ENCODE measurements at regions not wholly inside any gene's neighbourhood (a gene's known extent, or its start where the extent isn't known, plus 50 kb on each side); places are given as distances from the start of the nearest gene placed in this dataset.

- Histone ChIP-seq H3F3A (ENCODE audit: insufficient read depth) (no peaks in the 10 kb centered on the region), H3K4me2 (ENCODE audit: low read depth, low read length, poor library complexity, severe bottlenecking) (no peak overlapping the region), H3K9me3 (ENCODE audit: insufficient read depth, low read length) (no peaks in the 10 kb centered on the region), H3K4me3 (ENCODE audit: insufficient read depth, low read length, poor library complexity, severe bottlenecking) (no peak overlapping the region), H3K9ac (ENCODE audit: low read length) (no peak overlapping the region), H3K79me2 (ENCODE audit: insufficient read depth, low read length) (no peaks in the 10 kb centered on the region), H3K27ac (ENCODE audit: low read depth, low read length) (no peak overlapping the region), H4K20me1 (ENCODE audit: low read depth, low read length) (no peaks in the 10 kb centered on the region), H3K36me3 (ENCODE audit: low read length) (no peaks in the 10 kb centered on the region), H3K27me3 (ENCODE audit: low read length) (no peaks in the 10 kb centered on the region), H2AFZ (ENCODE audit: low read depth, low read length, severe bottlenecking) (no peak overlapping the region), H3K9me2 (replicated peaks; ENCODE audit: insufficient read depth, low read length) (no peaks in the 10 kb centered on the region)
- no peak for TF ChIP-seq EZH2phosphoT487 (conservative IDR thresholded peaks at IDR 0.05; ENCODE audit: low read length)
- no peak for TF ChIP-seq CTCF (IDR thresholded peaks at IDR 0.05; ENCODE audit: insufficient read depth, low read length, poor library complexity, severe bottlenecking)
Observed at GRCh38 chr14:55891692-55892091, 226.5 kb upstream of the PELI2 start.

GRCh38 chr14:55892906-55893305, 225.3 kb upstream of the PELI2 start:
- Histone ChIP-seq H3K4me2 (ENCODE audit: low read depth, low read length, poor library complexity, severe bottlenecking) (no peak overlapping the region), H3K9me2 (replicated peaks; ENCODE audit: insufficient read depth, low read length) (no peaks in the 10 kb centered on the region), H3K79me2 (ENCODE audit: insufficient read depth, low read length) (no peaks in the 10 kb centered on the region), H2AFZ (ENCODE audit: low read depth, low read length, severe bottlenecking) (no peak overlapping the region), H3K36me3 (ENCODE audit: low read length) (no peaks in the 10 kb centered on the region), H3K9me3 (ENCODE audit: insufficient read depth, low read length) (no peaks in the 10 kb centered on the region), H3K9ac (ENCODE audit: low read length) (no peak overlapping the region), H3K4me3 (ENCODE audit: insufficient read depth, low read length, poor library complexity, severe bottlenecking) (no peak overlapping the region), H3K27ac (ENCODE audit: low read depth, low read length) (no peak overlapping the region), H4K20me1 (ENCODE audit: low read depth, low read length) (no peaks in the 10 kb centered on the region), H3F3A (ENCODE audit: insufficient read depth) (no peaks in the 10 kb centered on the region), H3K27me3 (ENCODE audit: low read length) (no peaks in the 10 kb centered on the region)
- no peak for TF ChIP-seq CTCF (IDR thresholded peaks at IDR 0.05; ENCODE audit: insufficient read depth, low read length, poor library complexity, severe bottlenecking)
- TF ChIP-seq EZH2phosphoT487 (conservative IDR thresholded peaks at IDR 0.05; ENCODE audit: low read length) = no peak

GRCh38 chr14:55893705-55894104, 224.5 kb upstream of the PELI2 start:
- Histone ChIP-seq H3K9me3 (ENCODE audit: insufficient read depth, low read length) (no peaks in the 10 kb centered on the region), H4K20me1 (ENCODE audit: low read depth, low read length) (no peaks in the 10 kb centered on the region), H3K4me3 (ENCODE audit: insufficient read depth, low read length, poor library complexity, severe bottlenecking) (no peak overlapping the region), H3K36me3 (ENCODE audit: low read length) (no peaks in the 10 kb centered on the region), H2AFZ (ENCODE audit: low read depth, low read length, severe bottlenecking) (no peak overlapping the region), H3F3A (ENCODE audit: insufficient read depth) (no peaks in the 10 kb centered on the region), H3K27ac (ENCODE audit: low read depth, low read length) (no peak overlapping the region), H3K9me2 (replicated peaks; ENCODE audit: insufficient read depth, low read length) (no peaks in the 10 kb centered on the region), H3K4me2 (ENCODE audit: low read depth, low read length, poor library complexity, severe bottlenecking) (no peak overlapping the region), H3K79me2 (ENCODE audit: insufficient read depth, low read length) (no peaks in the 10 kb centered on the region), H3K9ac (ENCODE audit: low read length) (no peak overlapping the region), H3K27me3 (ENCODE audit: low read length) (no peaks in the 10 kb centered on the region)
- no peak for TF ChIP-seq CTCF (IDR thresholded peaks at IDR 0.05; ENCODE audit: insufficient read depth, low read length, poor library complexity, severe bottlenecking)
- TF ChIP-seq EZH2phosphoT487 (conservative IDR thresholded peaks at IDR 0.05; ENCODE audit: low read length) = no peak

GRCh38 chr14:55897031-55897430, 221.2 kb upstream of the PELI2 start:
- H3K36me3 ChIP-seq (ENCODE audit: low read length) = no peaks in the 10 kb centered on the region
- H3F3A ChIP-seq (ENCODE audit: insufficient read depth) = no peaks in the 10 kb centered on the region
- no peak overlapping the region for H3K9ac ChIP-seq (ENCODE audit: low read length)
- no peak overlapping the region for H3K4me2 ChIP-seq (ENCODE audit: low read depth, low read length, poor library complexity, severe bottlenecking)
- H3K9me2 ChIP-seq (replicated peaks; ENCODE audit: insufficient read depth, low read length) = no peaks in the 10 kb centered on the region
- no peaks in the 10 kb centered on the region for H3K79me2 ChIP-seq (ENCODE audit: insufficient read depth, low read length)
- H3K4me3 ChIP-seq (ENCODE audit: insufficient read depth, low read length, poor library complexity, severe bottlenecking) = no peak overlapping the region
- H3K27me3 ChIP-seq (ENCODE audit: low read length) = no peaks in the 10 kb centered on the region
- no peak overlapping the region for H2AFZ ChIP-seq (ENCODE audit: low read depth, low read length, severe bottlenecking)
- H3K27ac ChIP-seq (ENCODE audit: low read depth, low read length) = no peak overlapping the region
- H4K20me1 ChIP-seq (ENCODE audit: low read depth, low read length) = no peaks in the 10 kb centered on the region
- TF ChIP-seq EZH2phosphoT487 (conservative IDR thresholded peaks at IDR 0.05; ENCODE audit: low read length) (no peak), CTCF (IDR thresholded peaks at IDR 0.05; ENCODE audit: insufficient read depth, low read length, poor library complexity, severe bottlenecking) (no peak)
- H3K9me3 ChIP-seq (ENCODE audit: insufficient read depth, low read length) = no peaks in the 10 kb centered on the region
